ENCODE measurements at regions not wholly inside any gene's neighbourhood (a gene's known extent, or its start where the extent isn't known, plus 50 kb on each side); places are given as distances from the start of the nearest gene placed in this dataset.

DNA sequence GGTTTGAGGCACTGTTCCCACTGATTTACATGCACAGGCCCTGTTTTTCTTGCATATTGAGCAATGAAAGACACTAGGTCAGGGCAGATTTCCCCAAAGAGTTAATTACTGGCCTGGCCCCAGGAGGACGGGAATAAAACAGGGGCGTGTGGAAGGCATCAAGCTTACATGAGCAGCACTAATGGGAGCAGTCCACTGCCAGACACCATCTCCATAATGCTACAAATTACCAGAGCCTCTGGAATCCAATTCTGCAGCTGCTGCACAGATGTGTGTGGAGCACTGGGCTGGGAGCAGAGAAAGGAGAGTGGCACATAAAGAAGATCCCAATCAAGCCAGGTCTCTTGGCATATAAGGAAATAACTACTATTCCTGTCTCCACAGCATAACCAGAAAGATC lies 96.9 kb downstream of the CCDC34 start:
- no peaks in the 10 kb centered on the region for H3K4me1 ChIP-seq (ENCODE audit: control insufficient read depth in 2 of 2, insufficient read depth in 2 of 2, low read length in 2 of 2)
- Mint-ChIP-seq H3K27me3 (peaks cover 4% of the 10 kb centered on the region), H3K9me3 (ENCODE audit: insufficient read depth) (peaks cover 4% of the 10 kb centered on the region), H3K4me3 (no peak overlapping the region), H3K4me1 (no peaks in the 10 kb centered on the region), H3K27ac (no peak overlapping the region)
- WGBS (ENCODE audit: insufficient coverage), result 93% methylated on average over 2 of the region's 2 CpGs
- no peak for DNase-seq
- H3K4me3 ChIP-seq (ENCODE audit: control extremely low read depth in 1 of 5, extremely low read depth in 1 of 5, insufficient read depth in 1 of 5, low read depth in 2 of 5, low read length in 4 of 5), result no peak overlapping the region
- POLR2A ChIA-PET, result no interaction called here
- H3K36me3 ChIP-seq (replicated peaks in 1 of 2; ENCODE audit: control extremely low read depth in 1 of 2, control insufficient read depth in 1 of 2, extremely low read depth in 1 of 2, insufficient read depth in 2 of 2, low read length in 1 of 2), result no peaks in the 10 kb centered on the region
- H3K79me2 ChIP-seq (ENCODE audit: control insufficient read depth, insufficient read depth, low read length), result no peaks in the 10 kb centered on the region
- H3K9ac ChIP-seq (ENCODE audit: low read length), result no peak overlapping the region
- H3K27me3 ChIP-seq (replicated peaks in 1 of 4; ENCODE audit: control extremely low read depth in 1 of 4, control insufficient read depth in 3 of 4, insufficient read depth in 4 of 4, low read length in 3 of 4), result no peaks in the 10 kb centered on the region
- intact Hi-C loops (cut with micrococcal nuclease), result no loop called here
- no peak for ATAC-seq (ENCODE audit: low read depth)
- no peak overlapping the region for H3K27ac ChIP-seq (ENCODE audit: low read length in 2 of 2)
- no peaks in the 10 kb centered on the region for H4K20me1 ChIP-seq (ENCODE audit: control insufficient read depth, insufficient read depth, low read length, poor library complexity, severe bottlenecking)
- H2AFZ ChIP-seq (ENCODE audit: insufficient read depth, low read depth, low read length, poor library complexity, severe bottlenecking), result no peak overlapping the region
- TF ChIP-seq EZH2 (IDR thresholded peaks at IDR 0.05; ENCODE audit: borderline replicate concordance, insufficient read depth, low read depth, low read length, poor library complexity, severe bottlenecking), result no peak
- TF ChIP-seq, protein P1, sequence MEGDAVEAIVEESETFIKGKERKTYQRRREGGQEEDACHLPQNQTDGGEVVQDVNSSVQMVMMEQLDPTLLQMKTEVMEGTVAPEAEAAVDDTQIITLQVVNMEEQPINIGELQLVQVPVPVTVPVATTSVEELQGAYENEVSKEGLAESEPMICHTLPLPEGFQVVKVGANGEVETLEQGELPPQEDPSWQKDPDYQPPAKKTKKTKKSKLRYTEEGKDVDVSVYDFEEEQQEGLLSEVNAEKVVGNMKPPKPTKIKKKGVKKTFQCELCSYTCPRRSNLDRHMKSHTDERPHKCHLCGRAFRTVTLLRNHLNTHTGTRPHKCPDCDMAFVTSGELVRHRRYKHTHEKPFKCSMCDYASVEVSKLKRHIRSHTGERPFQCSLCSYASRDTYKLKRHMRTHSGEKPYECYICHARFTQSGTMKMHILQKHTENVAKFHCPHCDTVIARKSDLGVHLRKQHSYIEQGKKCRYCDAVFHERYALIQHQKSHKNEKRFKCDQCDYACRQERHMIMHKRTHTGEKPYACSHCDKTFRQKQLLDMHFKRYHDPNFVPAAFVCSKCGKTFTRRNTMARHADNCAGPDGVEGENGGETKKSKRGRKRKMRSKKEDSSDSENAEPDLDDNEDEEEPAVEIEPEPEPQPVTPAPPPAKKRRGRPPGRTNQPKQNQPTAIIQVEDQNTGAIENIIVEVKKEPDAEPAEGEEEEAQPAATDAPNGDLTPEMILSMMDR (IDR thresholded peaks at IDR 0.05), result no peak
- H3K4me2 ChIP-seq (replicated peaks; ENCODE audit: low read depth, low read length, poor library complexity, severe bottlenecking), result no peak overlapping the region
- H3K9me3 ChIP-seq (ENCODE audit: control extremely low read depth in 1 of 3, control insufficient read depth in 2 of 3, insufficient read depth in 1 of 3, low read length in 2 of 3), result no peaks in the 10 kb centered on the region
- CTCF ChIA-PET, result no interaction called here

DNA sequence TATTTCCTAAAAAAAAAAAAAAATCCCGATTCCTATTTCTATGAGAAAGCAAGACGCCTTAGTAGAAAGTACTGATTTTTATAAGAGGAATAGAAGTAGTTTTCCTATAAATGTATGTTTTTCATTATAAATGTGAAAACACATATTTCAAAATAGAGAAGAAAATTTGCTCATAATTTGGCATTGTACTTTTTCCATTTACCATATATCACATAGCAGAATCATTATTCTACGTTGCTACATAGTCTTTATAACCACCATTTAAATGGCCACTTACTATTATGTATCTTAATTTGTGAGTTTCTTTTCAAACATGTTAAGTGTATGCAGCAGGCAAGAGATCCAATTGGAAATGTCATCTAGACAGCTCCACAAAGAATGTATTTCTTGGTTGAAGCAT lies 99.0 kb downstream of the CCDC34 start:
- WGBS (ENCODE audit: insufficient coverage), result no CpG with 5 or more reads among the region's 3 CpGs
- no peak overlapping the region for H3K4me2 ChIP-seq (replicated peaks; ENCODE audit: low read depth, low read length, poor library complexity, severe bottlenecking)
- no peak for TF ChIP-seq EZH2 (IDR thresholded peaks at IDR 0.05; ENCODE audit: borderline replicate concordance, insufficient read depth, low read depth, low read length, poor library complexity, severe bottlenecking)
- POLR2A ChIA-PET, result no interaction called here
- H3K4me3 Mint-ChIP-seq, result no peak overlapping the region
- intact Hi-C loops (cut with micrococcal nuclease), result no loop called here
- no peaks in the 10 kb centered on the region for H3K27me3 ChIP-seq (replicated peaks in 1 of 4; ENCODE audit: control extremely low read depth in 1 of 4, control insufficient read depth in 3 of 4, insufficient read depth in 4 of 4, low read length in 3 of 4)
- H3K4me1 Mint-ChIP-seq, result no peaks in the 10 kb centered on the region
- H4K20me1 ChIP-seq (ENCODE audit: control insufficient read depth, insufficient read depth, low read length, poor library complexity, severe bottlenecking), result no peaks in the 10 kb centered on the region
- peaks cover 0 to 1% (median 0%) of the 10 kb centered on the region in 3 donors for H3K9me3 ChIP-seq (ENCODE audit: control extremely low read depth in 1 of 3, control insufficient read depth in 2 of 3, insufficient read depth in 1 of 3, low read length in 2 of 3)
- no peaks in the 10 kb centered on the region for H3K4me1 ChIP-seq (ENCODE audit: control insufficient read depth in 2 of 2, insufficient read depth in 2 of 2, low read length in 2 of 2)
- H3K9ac ChIP-seq (ENCODE audit: low read length), result no peak overlapping the region
- H3K79me2 ChIP-seq (ENCODE audit: control insufficient read depth, insufficient read depth, low read length), result no peaks in the 10 kb centered on the region
- H3K4me3 ChIP-seq (ENCODE audit: control extremely low read depth in 1 of 5, extremely low read depth in 1 of 5, insufficient read depth in 1 of 5, low read depth in 2 of 5, low read length in 4 of 5), result no peak overlapping the region
- no peak overlapping the region for H3K27ac ChIP-seq (ENCODE audit: low read length in 2 of 2)
- no peak overlapping the region for H2AFZ ChIP-seq (ENCODE audit: insufficient read depth, low read depth, low read length, poor library complexity, severe bottlenecking)
- ATAC-seq (ENCODE audit: low read depth) (no peak), DNase-seq (no peak)
- H3K36me3 ChIP-seq (replicated peaks in 1 of 2; ENCODE audit: control extremely low read depth in 1 of 2, control insufficient read depth in 1 of 2, extremely low read depth in 1 of 2, insufficient read depth in 2 of 2, low read length in 1 of 2), result no peaks in the 10 kb centered on the region
- H3K27ac Mint-ChIP-seq, result no peak overlapping the region
- H3K27me3 Mint-ChIP-seq, result no peaks in the 10 kb centered on the region
- peaks cover 2% of the 10 kb centered on the region for H3K9me3 Mint-ChIP-seq (ENCODE audit: insufficient read depth)
- CTCF ChIA-PET, result no interaction called here

Data from B cell (primary cell).